ENCODE measurements at regions not wholly inside any gene's neighbourhood (a gene's known extent, or its start where the extent isn't known, plus 50 kb on each side); places are given as distances from the start of the nearest gene placed in this dataset.

GRCh38 chr6:40973304-40973703 lies 65.7 kb downstream of the UNC5CL start:
- no peak for DNase-seq (ENCODE audit: low spot score)

GRCh38 chr6:40972814-40973213 lies 66.2 kb downstream of the UNC5CL start:
- no peak for DNase-seq (ENCODE audit: low spot score)

- DNase-seq (ENCODE audit: low spot score), result no peak
Measured at GRCh38 chr6:40972190-40972589, 66.8 kb downstream of the UNC5CL start.

- no peak for DNase-seq (ENCODE audit: low spot score)
Measured at GRCh38 chr6:40968620-40969164, 70.3 kb downstream of the UNC5CL start.

GRCh38 chr6:40966860-40967259 lies 72.2 kb downstream of the UNC5CL start:
- no peak for DNase-seq (ENCODE audit: low spot score)

- DNase-seq (ENCODE audit: low spot score), result no peak
Measured at GRCh38 chr6:40965046-40965445, 74.0 kb downstream of the UNC5CL start.

- DNase-seq (ENCODE audit: low spot score), result no peak
Measured at GRCh38 chr6:40963019-40963418, 76.0 kb downstream of the UNC5CL start.

- DNase-seq (ENCODE audit: low spot score), result no peak
Measured at GRCh38 chr6:40962241-40962640, 76.8 kb downstream of the UNC5CL start.

- DNase-seq (ENCODE audit: low spot score), result no peak
Measured at GRCh38 chr6:40961831-40962230, 77.2 kb downstream of the UNC5CL start.

GRCh38 chr6:40960742-40961430 lies 78.1 kb downstream of the UNC5CL start:
- no peak for DNase-seq (ENCODE audit: low spot score)

GRCh38 chr6:40959781-40960327 lies 79.2 kb downstream of the UNC5CL start:
- no peak for DNase-seq (ENCODE audit: low spot score)

GRCh38 chr6:40958738-40959137 lies 80.3 kb downstream of the UNC5CL start:
- DNase-seq (ENCODE audit: low spot score), result no peak

- no peak for DNase-seq (ENCODE audit: low spot score)
Measured at GRCh38 chr6:40957616-40958492, 81.2 kb downstream of the UNC5CL start.

GRCh38 chr6:40956936-40957335 lies 82.1 kb downstream of the UNC5CL start:
- no peak for DNase-seq (ENCODE audit: low spot score)

- no peak for DNase-seq (ENCODE audit: low spot score)
Measured at GRCh38 chr6:40955178-40955545, 83.9 kb downstream of the UNC5CL start.

- no peak for DNase-seq (ENCODE audit: low spot score)
Measured at GRCh38 chr6:40954446-40955177, 84.4 kb downstream of the UNC5CL start.

GRCh38 chr6:40953486-40953885 lies 85.5 kb downstream of the UNC5CL start:
- no peak for DNase-seq (ENCODE audit: low spot score)

- DNase-seq (ENCODE audit: low spot score), result no peak
Measured at GRCh38 chr6:40950986-40951698, 87.9 kb downstream of the UNC5CL start.

GRCh38 chr6:40948570-40948969 lies 90.5 kb downstream of the UNC5CL start:
- no peak for DNase-seq (ENCODE audit: low spot score)

GRCh38 chr6:40947876-40948526 lies 91.0 kb downstream of the UNC5CL start:
- DNase-seq (ENCODE audit: low spot score), result no peak

GRCh38 chr6:40946738-40947301 lies 92.2 kb downstream of the UNC5CL start:
- no peak for DNase-seq (ENCODE audit: low spot score)
